BE2C (cell line): ENCODE measurements at regions not wholly inside any gene's neighbourhood (a gene's known extent, or its start where the extent isn't known, plus 50 kb on each side); places are given as distances from the start of the nearest gene placed in this dataset.
"Not testable (repeated sequence)": the region's sequence is repeated elsewhere in the genome, so short reads cannot be mapped to it uniquely, and the experiment has no call there.

Experiments used
- DNase-seq: peaks from one replicate; pipeline ENCODE4 v3.0.0-alpha.2; 2020
- H3K27me3 ChIP-seq: fragments of 250-450 bp; sonication (Bioruptor Pico); 2 replicates; pipeline ENCODE4 v1.5.1; 2020; ENCODE audit warnings: mild to moderate bottlenecking
- H3K36me3 ChIP-seq: fragments of 250-450 bp; sonication (Bioruptor Pico); 2 replicates; pipeline ENCODE4 v1.5.1; 2020; ENCODE audit warnings: mild to moderate bottlenecking
- H3K4me1 ChIP-seq: fragments of 250-450 bp; sonication (Bioruptor Pico); 2 replicates; pipeline ENCODE4 v1.5.1; 2020
- H3K4me3 ChIP-seq: 2 replicates; pipeline ENCODE4 v1.5.1; 2011; ENCODE audit warnings: low read depth, low read length
- H3K9me3 ChIP-seq: fragments of 250-450 bp; sonication (Bioruptor Pico); 2 replicates; pipeline ENCODE4 v1.5.1; 2020
- CTCF ChIP-seq: IDR thresholded peaks from 2 replicates; pipeline ENCODE4 v1.5.1; 2012; ENCODE audit warnings: mild to moderate bottlenecking, low read depth, low read length

- Histone ChIP-seq H3K36me3 (no peaks in the 10 kb centered on the region), H3K4me3 (no peak overlapping the region), H3K27me3 (no peaks in the 10 kb centered on the region), H3K4me1 (peaks cover 11% of the 10 kb centered on the region), H3K9me3 (no peaks in the 10 kb centered on the region)
- DNase-seq, result no peak
- no peak for TF ChIP-seq CTCF
Measured at GRCh38 chr2:130258356-130258755, 60.1 kb upstream of the TUBA3E start.

GRCh38 chr2:130252880-130253645, 54.8 kb upstream of the TUBA3E start:
- Histone ChIP-seq H3K27me3 (no peaks in the 10 kb centered on the region), H3K9me3 (no peaks in the 10 kb centered on the region), H3K36me3 (no peaks in the 10 kb centered on the region), H3K4me3 (no peak overlapping the region), H3K4me1 (no peaks in the 10 kb centered on the region; the same call in 1 of the 2 replicates)
- TF ChIP-seq CTCF, result no peak
- DNase-seq, result no peak

GRCh38 chr2:130251873-130252620, 53.8 kb upstream of the TUBA3E start:
- H3K27me3 ChIP-seq, result no peaks in the 10 kb centered on the region
- no peaks in the 10 kb centered on the region for H3K36me3 ChIP-seq
- no peak for DNase-seq
- no peaks in the 10 kb centered on the region for H3K9me3 ChIP-seq
- no peaks in the 10 kb centered on the region; the same call in 1 of the 2 replicates for H3K4me1 ChIP-seq
- TF ChIP-seq CTCF, result no peak
- H3K4me3 ChIP-seq, result no peak overlapping the region

GRCh38 chr2:130251535-130251872, 53.3 kb upstream of the TUBA3E start:
- no peak for DNase-seq
- TF ChIP-seq CTCF, result no peak
- H3K9me3 ChIP-seq, result no peaks in the 10 kb centered on the region
- no peak overlapping the region for H3K4me3 ChIP-seq
- no peaks in the 10 kb centered on the region for H3K36me3 ChIP-seq
- H3K4me1 ChIP-seq, result no peaks in the 10 kb centered on the region; the same call in 1 of the 2 replicates
- H3K27me3 ChIP-seq, result no peaks in the 10 kb centered on the region

GRCh38 chr2:130248355-130248754, 50.1 kb upstream of the TUBA3E start:
- not testable (repeated sequence) for H3K9me3 ChIP-seq, H3K36me3 ChIP-seq, DNase-seq, H3K4me3 ChIP-seq, H3K4me1 ChIP-seq, H3K27me3 ChIP-seq
